Embryonic facial prominence (tissue), 1 donor: ENCODE measurements at regions not wholly inside any gene's neighbourhood (a gene's known extent, or its start where the extent isn't known, plus 50 kb on each side); places are given as distances from the start of the nearest gene placed in this dataset.
"Not testable (repeated sequence)": the region's sequence is repeated elsewhere in the genome, so short reads cannot be mapped to it uniquely, and the experiment has no call there.

Experiments
- DNase-seq: peaks from one replicate; pipeline ENCODE4 v3.0.0-alpha.2; 2016; ENCODE audit errors: extremely low spot score

DNA sequence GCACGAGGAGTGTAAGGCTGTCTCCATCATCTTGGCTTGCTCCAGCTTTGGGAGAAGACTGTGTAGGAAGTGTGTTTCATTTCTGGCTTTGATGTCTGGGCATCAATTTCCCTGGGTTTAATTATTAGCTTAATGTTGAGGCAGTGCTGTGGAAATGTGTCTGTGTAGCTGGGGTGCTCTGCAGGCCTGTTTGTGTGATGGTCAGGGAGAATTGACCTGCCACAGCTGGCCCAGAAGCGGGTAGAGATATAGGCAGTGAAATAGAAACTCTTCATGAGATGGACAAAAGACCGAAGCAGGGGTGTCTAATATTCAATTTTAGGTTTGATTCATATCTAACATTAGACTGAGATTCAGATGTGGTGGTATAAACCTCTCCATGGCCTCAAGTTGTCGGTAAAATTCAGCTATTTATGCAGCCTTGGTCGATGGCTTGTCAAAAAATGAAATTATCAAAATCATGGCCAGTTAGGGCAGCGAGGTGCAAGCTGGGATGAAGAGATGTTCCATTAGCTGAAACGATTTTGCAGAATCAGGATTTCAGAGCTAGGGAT lies 95.3 kb upstream of the SNX9 start:
- no peak for DNase-seq

DNA sequence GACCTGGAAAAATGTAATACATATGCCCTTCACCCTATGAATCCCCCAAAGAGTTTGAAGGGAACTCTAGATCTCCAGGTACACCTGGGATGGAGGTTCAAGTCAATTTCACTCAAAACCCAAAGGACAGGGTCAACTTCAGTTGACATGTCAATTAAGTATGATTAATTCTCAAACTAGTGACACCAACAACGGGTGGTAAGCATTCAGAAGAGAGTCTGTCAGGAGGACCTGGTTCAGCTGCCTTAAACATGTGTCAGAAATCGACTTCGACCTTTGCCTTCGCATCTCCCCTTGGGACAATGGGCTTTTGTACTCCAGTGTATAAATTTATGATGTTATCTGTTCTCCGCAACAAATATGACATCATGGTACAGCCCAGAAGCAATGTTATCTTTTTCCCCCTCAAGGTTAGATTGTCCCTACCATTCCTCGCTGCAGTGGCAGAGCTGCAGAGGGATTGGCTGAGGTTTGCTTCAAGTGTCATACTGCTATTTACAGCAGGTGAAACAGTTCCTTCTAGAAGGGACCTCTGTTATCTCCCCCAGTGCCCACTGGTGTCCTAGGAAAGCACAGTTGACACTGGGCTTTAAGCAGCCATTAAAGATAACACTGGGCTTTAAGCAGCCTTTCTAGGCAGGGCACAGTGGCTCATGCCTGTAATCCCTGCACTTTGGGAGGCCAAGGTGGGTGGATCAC lies 94.7 kb upstream of the SNX9 start:
- no peak for DNase-seq

DNA sequence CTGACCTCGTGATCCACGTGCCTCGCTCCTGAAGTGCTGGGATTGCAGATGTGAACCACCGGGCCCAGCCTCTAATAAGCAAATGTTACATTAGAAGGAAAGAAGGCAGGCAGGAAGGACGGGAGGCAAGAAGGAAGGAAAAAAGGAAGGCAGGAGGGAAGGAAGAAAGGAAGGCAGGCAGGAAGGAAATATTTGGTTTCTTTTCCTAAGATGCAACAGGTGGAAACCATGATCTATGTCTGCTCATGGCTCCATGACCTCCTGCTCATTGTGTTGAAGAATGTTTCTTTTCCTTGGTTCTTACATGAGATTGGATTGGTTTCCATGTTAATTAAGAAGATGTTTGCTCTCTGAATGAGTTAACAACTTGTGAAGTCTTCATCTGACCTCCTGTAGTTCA lies 91.8 kb upstream of the SNX9 start:
- no peak for DNase-seq

DNA sequence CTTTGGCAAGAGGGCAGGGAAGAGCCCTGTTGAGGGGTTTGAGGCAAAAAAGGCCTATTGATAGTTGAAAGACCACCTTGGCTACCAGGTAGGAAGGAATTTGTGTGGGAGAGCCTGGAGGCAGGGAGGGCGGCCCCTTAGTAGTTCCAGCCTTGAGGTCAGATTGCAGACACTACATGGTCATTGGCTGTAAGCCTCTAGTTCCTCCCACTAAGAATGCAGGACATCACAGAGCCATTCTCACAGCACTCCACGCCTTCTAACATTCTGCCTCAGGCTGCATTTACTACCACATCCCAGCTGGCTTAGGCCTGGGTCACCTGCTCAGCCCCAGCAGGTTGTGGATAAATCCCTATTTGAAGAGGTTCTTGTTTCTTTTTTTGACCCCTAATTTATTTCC lies 91.0 kb upstream of the SNX9 start:
- no peak for DNase-seq

DNA sequence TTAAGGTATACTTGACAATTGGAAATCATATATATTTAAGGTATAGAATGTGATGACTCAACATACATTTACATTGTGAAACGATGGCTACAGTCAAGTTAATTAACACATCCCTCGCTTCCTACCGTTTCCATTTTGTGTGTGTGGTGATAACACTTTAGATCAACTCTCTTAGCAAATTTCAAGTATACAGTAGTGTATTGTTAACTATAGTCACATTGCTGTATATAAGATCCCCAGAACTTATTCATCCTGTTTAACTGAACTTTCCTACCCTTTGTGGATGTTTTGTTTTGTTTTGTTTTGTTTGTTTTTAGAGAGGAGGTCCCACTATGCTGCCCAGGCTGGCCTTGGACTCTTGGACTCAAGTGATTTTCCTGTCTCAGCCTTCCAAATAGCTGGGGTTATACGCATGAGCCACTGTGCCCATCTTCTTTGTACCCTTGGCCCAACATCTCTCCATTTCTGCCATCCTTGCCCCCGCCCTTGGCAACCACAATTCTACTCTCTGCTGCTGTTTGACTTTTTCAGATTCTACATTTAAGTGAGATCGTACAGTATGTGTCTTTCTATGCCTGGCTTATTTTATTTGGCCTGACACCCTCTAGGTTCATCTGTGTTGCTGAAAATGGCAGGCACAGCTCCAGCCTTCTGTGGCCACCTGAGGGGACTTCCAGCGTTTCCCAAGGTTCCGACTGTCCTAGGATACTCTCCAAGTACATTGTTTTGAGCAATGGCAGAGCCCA lies 90.5 kb upstream of the SNX9 start:
- no peak for DNase-seq

DNA sequence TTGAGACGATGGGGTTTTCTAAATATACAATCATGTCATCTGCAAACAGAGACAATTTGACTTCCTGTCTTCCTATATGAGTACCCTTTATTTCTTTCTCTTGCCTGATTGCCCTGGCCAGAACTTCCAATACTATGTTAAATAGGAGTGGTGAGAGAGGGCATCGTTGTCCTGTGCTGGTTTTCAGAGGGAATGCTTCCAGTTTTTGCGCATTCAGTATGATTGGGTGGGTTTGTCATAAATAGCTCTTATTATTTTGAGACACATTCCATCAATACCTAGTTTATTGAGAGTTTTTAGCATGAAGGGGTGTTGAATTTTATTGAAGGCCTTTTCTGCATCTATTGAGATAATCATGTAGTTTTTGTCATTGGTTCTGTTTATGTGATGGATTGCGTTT lies 86.5 kb upstream of the SNX9 start:
- not testable (repeated sequence) for DNase-seq

DNA sequence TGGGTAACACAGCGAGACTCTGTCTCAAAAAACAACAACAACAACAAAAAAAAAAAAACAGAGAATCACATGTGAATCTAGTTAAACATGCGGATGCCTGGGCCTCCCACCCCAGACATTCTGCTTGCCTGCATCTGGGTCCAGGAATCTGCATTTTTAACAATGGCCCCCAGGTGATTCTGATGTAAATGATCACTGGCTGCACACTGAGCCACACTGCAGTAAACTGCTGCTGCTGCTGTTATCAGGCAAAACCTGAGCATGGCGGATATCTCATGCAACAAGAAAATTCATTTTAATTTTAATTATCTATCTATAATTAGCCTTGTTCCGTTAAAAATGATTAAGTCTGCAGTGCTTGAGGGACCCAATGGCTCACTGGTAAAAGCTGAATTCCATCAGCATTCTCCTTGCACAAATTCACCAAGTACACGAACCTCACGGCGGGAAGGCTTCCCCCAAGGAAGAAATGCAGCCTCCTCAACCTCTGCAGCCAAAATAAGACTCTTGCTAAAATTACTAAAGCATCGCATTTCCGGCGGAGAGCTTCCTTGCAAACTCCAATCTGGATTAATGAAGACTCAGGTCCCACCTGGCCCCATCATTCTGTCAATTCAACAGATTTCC lies 81.6 kb upstream of the SNX9 start:
- no peak for DNase-seq

DNA sequence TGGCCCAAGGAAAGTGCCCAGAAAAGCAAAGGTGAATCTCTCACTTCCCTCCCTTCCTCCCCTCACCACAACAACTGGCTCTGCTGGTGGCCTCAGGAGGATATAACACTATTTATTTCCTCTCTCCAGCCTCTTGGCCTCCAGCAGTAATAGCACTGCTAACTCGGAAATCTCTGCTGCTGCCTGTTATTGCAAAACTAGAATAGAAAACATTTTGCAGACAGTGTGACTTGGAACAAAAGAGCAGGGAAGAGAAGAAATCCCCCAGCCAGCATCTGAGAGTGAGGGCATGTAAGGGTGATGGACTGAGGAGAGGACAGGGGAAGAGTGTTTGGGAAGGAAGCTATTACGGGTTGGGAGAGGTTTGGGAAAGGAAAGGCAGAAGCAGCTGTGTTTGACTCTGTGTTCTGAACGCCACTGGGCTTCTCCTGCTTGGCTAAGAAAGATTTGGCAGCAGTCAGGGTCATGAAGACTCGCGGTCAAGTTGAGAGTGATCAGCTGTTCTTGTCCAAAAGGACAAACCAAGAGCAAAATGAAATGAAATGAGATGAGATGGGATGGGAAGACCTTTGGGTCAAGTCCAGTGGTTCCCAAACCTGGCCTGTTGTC lies 81.0 kb upstream of the SNX9 start:
- no peak for DNase-seq

DNA sequence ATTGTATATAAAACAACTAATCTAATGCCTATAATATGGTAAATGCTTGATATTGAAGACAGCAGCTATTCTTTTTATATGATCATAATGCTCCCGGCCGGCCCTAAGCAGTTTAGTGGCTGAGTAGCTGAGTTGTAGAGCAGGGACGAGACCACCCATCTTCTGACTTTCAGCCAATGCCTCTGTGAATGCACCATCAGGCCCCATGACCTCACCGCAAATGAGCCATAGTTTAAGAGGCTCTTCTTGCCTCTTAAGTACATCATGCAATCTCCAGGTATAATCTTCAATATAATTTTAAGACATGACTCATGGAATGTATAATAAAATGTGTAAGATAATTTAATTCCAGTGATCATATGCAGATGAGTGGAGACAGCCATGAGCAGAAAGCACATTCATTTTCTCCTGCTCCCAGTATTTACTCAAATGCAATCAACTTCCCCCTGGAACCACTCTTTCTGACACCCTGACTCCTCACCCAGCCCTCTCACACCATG lies 78.9 kb upstream of the SNX9 start:
- DNase-seq: no peak

DNA sequence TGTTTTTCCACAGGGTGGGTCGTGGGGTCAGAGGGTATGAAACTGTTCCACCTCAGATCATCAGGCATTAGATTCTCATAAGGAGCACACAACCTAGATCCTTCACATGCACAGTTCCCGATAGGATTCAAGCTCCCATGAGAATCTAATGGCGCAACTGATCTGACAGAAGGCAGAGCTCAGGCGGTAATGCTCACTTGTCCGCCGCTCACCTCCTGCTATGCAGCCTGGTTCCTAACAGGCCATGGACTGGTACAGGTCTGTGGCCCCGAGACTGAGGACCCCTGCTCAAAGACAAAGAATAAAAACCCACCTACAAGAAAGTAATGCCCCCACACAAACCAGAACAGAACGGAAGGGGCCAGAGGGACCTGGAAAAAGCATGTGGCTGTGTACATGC lies 76.1 kb upstream of the SNX9 start:
- DNase-seq: no peak

DNA sequence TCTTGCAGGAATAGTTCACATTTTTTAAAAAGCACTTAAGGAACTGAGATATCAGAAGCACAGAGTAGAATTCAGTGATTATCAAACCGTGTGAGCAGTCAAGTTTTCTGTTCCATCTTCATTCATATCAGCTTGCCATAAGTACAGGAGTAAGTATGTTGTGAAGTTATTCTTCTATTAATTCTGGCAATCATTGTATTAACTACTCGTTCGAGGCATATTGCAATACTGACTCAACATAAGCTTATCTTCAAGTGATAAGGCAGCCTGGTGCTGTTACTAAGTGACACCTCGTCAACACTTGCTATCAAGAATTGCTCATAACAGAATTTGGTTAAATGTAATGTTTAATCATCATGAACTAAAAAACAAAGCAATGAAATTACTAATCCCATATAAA lies 75.7 kb upstream of the SNX9 start:
- no peak for DNase-seq

DNA sequence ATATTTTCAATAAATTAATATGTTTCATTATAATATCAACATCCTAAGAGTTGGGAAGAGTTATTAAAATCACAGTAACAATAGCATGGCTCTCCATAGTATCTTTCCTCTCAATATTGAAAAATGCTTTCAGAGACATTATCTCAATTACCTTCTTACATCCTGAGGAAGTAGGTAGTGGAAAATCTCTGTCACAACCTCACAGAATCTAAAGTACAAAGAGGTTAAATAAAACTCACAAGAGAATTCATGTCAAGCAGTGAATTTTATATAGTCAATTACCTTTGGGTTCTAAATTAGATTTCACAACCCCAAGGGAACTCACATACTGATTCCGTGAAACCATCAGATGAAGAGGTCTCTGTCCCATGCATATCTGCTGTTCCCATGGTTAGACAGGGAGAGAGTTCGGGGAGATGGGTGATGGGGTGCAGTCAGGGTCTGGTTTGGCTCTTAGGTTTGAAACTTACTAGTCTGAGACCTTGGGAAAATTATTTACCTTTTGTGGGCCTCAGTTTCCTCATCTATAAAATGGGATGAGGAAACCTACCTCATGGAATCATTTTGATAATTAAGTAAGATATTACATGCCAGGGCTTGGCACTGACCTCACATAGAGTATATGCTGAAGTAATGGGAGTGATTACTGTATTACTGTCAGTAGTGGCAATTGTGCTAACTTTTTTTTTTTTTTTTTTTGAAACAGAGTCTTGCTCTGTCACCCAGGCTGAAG lies 74.0 kb upstream of the SNX9 start:
- no peak for DNase-seq

DNA sequence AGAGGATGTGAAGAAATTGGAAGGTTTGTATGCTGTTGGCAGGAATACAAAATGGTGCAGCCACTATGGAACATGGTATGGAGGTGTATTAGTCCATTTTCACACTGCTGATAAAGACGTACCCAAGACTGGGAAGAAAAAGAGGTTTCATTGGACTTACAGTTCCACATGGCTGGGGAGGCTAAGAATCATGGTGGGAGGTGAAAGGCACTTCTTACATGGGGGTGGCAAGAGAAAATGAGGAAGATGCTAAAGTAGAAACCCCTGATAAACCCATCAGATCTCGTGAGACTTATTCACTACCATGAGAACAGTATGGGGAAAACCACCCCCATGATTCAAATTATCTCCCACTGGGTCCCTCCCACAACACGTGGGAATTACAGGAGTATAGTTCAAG lies 72.1 kb upstream of the SNX9 start:
- DNase-seq: not testable (repeated sequence)

DNA sequence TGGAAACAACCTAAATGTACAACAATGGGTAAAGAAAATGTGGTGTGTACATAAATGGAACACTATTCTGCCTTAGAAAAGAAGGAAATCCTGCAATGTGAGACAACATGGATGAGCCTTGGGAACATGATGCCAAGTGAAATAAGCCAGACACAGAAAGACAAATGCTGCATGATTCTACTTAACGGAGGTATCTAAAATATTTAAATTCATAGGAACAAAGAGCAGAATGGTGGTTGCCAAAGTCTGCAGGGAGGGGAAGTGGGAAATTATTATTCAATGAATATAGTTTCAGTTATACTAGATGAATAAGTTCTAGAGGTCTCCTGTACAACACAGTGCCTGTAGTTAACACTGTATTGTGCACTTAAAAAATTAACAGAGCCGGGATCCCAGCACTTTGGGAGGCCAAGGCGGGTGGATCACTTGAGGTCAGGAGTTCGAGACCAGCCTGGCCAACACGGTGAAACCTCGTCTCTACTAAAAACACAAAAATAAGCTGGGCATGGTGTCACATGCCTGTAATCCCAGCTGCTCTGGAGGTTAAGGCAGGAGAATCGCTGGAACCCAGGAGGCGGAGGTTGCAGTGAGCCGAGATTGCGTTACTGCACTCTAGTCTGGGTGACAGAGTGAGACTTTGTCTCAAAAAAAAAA lies 71.4 kb upstream of the SNX9 start:
- no peak for DNase-seq

DNA sequence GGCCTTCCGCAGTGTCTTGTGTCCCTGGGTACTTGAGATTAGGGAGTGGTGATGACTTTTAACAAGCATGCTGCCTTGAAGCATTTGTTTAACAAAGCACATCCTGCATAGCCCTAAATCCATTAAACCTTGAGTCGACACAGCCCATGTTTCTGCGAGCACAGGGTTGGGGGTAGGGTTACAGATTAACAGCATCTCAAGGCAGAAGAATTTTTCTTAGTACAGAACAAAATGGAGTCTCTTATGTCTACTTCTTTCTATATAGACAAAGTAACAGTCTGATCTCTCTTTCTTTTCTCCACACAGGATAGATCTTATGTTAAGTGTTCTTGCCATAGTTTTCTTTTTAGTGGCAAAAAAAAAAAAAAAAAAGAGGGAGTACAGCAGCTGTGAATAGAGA lies 70.2 kb upstream of the SNX9 start:
- not testable (repeated sequence) for DNase-seq

DNA sequence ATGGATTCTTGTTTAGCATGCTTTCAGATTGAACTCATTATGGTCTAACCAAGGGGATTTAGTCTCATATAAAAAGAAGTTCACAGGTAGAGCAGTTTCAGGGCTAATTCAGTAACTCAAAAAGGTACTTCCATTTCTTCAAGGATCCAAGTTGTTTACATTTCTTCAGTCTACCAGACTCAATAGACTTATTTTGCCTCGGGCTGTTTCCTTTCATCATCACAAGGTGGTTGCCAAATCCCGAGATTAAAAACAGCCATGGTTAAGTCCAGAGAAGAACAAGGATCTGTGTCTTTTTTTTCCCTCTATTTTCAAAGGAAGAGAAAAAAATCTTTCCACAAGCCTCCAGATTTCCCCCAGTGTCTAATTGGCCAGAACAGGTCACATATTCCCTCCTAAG lies 69.8 kb upstream of the SNX9 start:
- no peak for DNase-seq

DNA sequence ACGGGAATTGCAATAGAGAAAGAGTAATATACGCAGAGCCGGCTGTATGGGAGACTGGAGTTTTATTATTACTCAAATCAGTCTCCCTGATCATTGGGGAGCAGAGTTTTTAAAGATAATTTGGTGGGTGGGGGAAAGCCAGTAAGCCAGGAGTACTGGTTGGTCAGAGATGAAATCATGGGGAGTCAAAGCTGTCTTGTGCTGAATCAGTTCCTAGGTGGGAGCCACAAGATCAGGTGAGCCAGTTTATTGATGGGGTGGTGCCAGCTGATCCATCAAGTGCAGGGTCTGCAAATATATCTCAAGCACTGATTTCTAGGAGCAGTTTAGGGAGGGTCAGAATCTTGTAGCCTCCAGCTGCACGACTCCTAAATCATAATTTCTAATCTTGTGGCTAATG lies 69.2 kb upstream of the SNX9 start:
- not testable (repeated sequence) for DNase-seq

DNA sequence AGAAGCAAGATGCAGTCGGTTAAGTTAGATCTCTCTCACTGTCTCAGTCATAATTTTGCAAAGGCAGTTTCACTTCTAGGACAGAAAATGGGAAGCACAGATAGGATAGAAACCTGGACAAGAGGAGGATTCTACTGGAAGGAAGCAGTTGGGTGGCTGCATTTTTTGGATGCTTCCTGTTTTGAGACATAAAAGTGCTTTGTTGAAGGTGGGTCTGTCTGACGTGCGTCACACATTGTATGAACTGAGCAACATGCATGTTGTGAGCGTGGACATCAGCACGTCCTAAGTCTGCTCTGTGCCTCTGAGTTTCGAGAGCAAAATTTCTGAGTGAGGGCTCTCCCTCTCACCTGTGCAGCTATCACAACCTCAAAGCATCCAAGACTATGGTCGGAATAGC lies 68.7 kb upstream of the SNX9 start:
- no peak for DNase-seq

DNA sequence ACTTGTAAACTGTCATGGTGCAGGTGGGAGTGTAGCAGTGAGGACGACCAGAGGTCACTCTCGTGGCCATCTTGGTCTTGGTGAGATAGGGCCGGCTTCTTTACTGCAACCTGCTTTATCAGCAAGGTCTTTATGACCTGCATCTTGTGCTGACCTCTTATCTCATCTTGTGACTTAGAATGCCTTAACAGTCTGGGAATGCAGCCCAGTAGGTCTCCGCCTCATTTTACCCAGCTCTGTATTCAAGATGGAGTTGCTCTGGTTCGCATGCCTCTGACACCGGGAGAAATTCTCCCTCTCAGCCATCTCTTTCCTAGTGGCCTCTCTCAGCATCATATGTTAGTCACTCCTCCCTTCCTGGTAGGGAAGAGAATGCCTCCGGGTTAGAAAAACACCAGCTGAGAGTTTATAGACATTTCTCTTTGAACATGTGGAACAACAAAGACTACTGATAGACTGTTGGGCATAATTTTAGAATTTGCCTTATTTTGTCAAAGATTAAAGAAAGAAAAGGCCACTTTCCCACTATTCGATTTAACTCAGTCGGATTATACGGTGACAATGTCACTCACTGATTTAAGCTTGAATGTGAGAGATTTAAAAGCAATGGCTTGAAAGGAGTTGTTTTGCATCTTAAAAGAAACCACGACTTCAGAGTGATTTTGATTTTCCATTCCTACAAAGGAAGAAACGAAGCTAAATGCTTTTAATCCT lies 67.9 kb upstream of the SNX9 start:
- no peak for DNase-seq

DNA sequence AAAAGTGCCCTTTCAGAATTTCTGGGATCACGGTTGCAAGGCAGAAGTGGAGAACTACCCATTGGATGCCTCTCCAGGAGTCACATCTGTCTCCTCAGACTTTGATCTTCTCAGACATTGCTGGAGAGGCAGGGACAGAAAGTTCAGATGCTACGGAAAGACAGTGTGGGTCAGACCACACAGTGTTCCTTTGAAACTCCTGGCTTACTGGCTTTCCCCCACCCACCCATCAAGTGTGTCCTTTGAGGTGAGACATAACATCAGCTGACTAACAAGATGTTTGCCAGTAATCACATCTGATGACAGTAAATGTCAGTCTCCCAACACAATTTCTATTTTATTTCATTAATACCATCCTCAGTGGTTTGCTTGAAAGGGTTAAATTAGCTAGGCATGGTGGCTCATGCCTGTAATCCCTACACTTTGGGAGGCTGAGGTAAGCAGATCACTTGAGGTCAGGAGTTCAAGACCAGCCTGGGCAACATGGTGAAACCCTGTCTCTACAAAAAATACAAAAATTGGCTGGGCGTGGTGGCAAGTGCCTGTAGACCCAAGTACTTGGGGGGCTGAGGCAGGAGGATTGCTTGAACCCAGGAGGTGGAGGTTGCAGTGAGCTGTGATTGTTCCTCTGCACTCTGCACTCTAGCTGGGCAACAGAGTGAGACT lies 67.2 kb upstream of the SNX9 start:
- no peak for DNase-seq
